GM18868 (cell line): ENCODE measurements at regions not wholly inside any gene's neighbourhood (a gene's known extent, or its start where the extent isn't known, plus 50 kb on each side); places are given as distances from the start of the nearest gene placed in this dataset.
A peak's percentile ranks its signal among the peaks of the same experiment; 100 is the strongest.
"Not testable (repeated sequence)": the region's sequence is repeated elsewhere in the genome, so short reads cannot be mapped to it uniquely, and the experiment has no call there.

Source experiments
- ATAC-seq: cut with Tn5 transposase; IDR thresholded peaks from one replicate; pipeline ENCODE4 v1.9.1; 2021; ENCODE audit warnings: mild to moderate bottlenecking, moderate library complexity; ENCODE audit not compliant: unreplicated experiment

GRCh38 chr17:27365329-27365945 is 71.5 kb downstream of the WSB1 start:
- ATAC-seq: not testable (repeated sequence)

GRCh38 chr17:27366437-27366836 is 72.5 kb downstream of the WSB1 start:
- ATAC-seq: no peak

GRCh38 chr17:27367121-27367981 is 73.4 kb downstream of the WSB1 start:
- no peak for ATAC-seq

- no peak for ATAC-seq
Measured at GRCh38 chr17:27368151-27368795, 74.4 kb downstream of the WSB1 start.

- no peak for ATAC-seq
Measured at GRCh38 chr17:27368980-27369379, 75.1 kb downstream of the WSB1 start.

- no peak for ATAC-seq
Measured at GRCh38 chr17:27370776-27371175, 76.9 kb downstream of the WSB1 start.

GRCh38 chr17:27373695-27374094 is 79.8 kb downstream of the WSB1 start:
- not testable (repeated sequence) for ATAC-seq

- ATAC-seq: no peak
Measured at GRCh38 chr17:27376637-27377547, 79.4 kb upstream of the KSR1 start.

GRCh38 chr17:27378482-27379175 is 77.6 kb upstream of the KSR1 start:
- ATAC-seq: no peak

- no peak for ATAC-seq
Measured at GRCh38 chr17:27379888-27380533, 76.2 kb upstream of the KSR1 start.

GRCh38 chr17:27380551-27380950 is 75.7 kb upstream of the KSR1 start:
- ATAC-seq: no peak

GRCh38 chr17:27381007-27381501 is 75.2 kb upstream of the KSR1 start:
- ATAC-seq: peak; percentile 86

- no peak for ATAC-seq
Measured at GRCh38 chr17:27382025-27382424, 74.2 kb upstream of the KSR1 start.

GRCh38 chr17:27384261-27384701 is 72.0 kb upstream of the KSR1 start:
- ATAC-seq: no peak

GRCh38 chr17:27384726-27385125 is 71.5 kb upstream of the KSR1 start:
- ATAC-seq: no peak

- no peak for ATAC-seq
Measured at GRCh38 chr17:27385626-27386025, 70.6 kb upstream of the KSR1 start.

- no peak for ATAC-seq
Measured at GRCh38 chr17:27386206-27387075, 69.8 kb upstream of the KSR1 start.

GRCh38 chr17:27389542-27390140 is 66.6 kb upstream of the KSR1 start:
- no peak for ATAC-seq
